ENCODE measurements at regions not wholly inside any gene's neighbourhood (a gene's known extent, or its start where the extent isn't known, plus 50 kb on each side); places are given as distances from the start of the nearest gene placed in this dataset.

DNA sequence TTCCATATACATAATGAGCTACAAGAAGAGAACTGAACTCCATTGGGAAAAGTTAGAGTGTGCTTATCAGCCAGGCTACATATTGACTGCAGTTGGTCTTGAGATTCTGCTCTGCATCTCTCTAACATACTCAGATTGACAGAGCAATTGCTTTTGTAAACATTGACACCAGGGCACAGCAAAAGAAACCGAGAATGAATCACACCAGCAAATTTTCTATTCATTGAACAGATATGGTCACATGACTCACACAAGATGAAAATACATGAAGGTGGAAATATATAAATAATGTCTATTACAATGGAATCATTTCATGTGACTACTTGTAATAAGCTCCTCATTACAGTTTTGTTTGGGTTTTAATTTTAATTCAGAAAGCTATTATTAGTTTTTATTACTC lies 691.9 kb upstream of the TMEFF2 start:
- Histone ChIP-seq H3K27me3 (ENCODE audit: control insufficient read depth, insufficient read depth, low read length) (no peaks in the 10 kb centered on the region), H3K4me1 (ENCODE audit: control insufficient read depth, insufficient read depth, low read length) (no peaks in the 10 kb centered on the region), H3K27ac (ENCODE audit: low read length) (no peak overlapping the region), H3K36me3 (ENCODE audit: control insufficient read depth, insufficient read depth, low read length) (no peaks in the 10 kb centered on the region), H3K4me3 (ENCODE audit: low read length) (no peak overlapping the region), H3K9me3 (ENCODE audit: control insufficient read depth, insufficient read depth, low read length) (no peaks in the 10 kb centered on the region)
- no CpG with 5 or more reads among the region's 1 CpG for WGBS (ENCODE audit: insufficient coverage, insufficient read length)
- no peak for DNase-seq (ENCODE audit: low read depth, low spot score)

DNA sequence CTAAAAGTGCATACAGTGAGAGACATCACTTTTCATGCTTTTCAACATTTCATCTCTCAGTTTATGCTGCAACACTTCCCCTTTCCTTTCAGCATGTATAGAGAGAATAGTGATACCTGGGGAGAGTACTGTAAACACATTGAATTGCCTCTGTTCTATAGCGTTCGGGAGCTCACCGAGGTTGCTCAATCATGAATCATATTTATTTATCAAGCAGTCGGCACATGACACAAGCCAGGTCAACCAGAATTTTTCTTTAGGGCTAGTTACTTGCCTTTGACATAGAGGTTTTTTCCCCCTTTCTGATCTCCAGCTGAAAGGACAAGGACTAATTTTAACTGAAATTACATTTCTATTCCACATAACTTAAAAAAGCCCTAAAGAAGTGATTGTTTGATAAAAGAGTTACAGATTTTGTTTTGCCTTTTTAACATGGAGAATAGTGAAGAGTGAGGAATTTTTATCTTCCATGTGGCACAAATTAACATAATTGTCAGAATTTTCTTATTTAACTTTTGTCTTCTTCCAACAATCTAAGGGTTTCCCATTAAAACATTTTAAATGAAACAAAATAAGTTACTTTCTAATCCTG lies 690.9 kb upstream of the TMEFF2 start:
- H3K27ac ChIP-seq (ENCODE audit: low read length), result no peak overlapping the region
- WGBS (ENCODE audit: insufficient coverage, insufficient read length), result no CpG with 5 or more reads among the region's 4 CpGs
- H3K36me3 ChIP-seq (ENCODE audit: control insufficient read depth, insufficient read depth, low read length), result no peaks in the 10 kb centered on the region
- no peaks in the 10 kb centered on the region for H3K9me3 ChIP-seq (ENCODE audit: control insufficient read depth, insufficient read depth, low read length)
- no peaks in the 10 kb centered on the region for H3K27me3 ChIP-seq (ENCODE audit: control insufficient read depth, insufficient read depth, low read length)
- H3K4me1 ChIP-seq (ENCODE audit: control insufficient read depth, insufficient read depth, low read length), result no peaks in the 10 kb centered on the region
- no peak overlapping the region for H3K4me3 ChIP-seq (ENCODE audit: low read length)
- no peak for DNase-seq (ENCODE audit: low read depth, low spot score)

DNA sequence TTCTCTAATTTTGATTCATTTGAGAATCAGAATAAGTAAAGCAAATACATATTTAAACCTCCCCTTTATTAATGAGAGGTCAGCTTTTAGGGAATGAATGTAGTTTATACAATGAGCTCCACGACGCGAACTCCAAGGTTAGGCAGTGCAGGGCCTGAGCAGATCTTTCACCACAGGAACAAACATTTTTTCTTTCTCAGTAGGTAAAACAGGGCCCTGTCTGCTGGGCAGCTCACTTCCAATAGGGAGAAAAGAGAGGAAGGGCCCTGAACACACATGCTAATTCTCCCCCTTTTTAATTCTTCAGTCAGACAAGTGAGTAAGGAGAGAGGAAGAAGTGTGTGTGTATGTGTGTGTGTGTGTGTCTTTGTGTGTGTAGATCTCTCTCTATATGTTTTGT lies 682.4 kb upstream of the TMEFF2 start:
- WGBS (ENCODE audit: insufficient coverage, insufficient read length), result no CpG with 5 or more reads among the region's 3 CpGs
- H3K36me3 ChIP-seq (ENCODE audit: control insufficient read depth, insufficient read depth, low read length), result no peaks in the 10 kb centered on the region
- no peak overlapping the region for H3K27ac ChIP-seq (ENCODE audit: low read length)

DNA sequence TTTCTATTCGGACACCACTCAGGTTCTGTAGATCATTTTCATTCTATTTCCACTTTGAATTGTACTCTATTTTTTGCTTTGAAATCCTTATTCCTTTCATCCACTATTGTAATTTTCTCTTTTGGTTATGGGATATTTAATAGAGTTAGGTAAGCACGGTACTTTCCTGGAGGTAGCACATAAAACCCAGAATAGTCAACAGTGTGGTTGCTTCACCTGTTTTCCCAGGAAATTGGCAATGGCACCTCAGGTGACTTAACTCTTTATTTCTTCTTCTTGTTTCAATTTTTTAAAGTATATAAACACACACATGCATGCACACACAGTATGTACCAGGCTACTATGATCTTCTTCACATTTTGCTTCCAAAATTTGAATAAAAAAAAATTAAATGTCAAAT lies 682.0 kb upstream of the TMEFF2 start:
- no peak overlapping the region for H3K27ac ChIP-seq (ENCODE audit: low read length)
- H3K36me3 ChIP-seq (ENCODE audit: control insufficient read depth, insufficient read depth, low read length), result no peaks in the 10 kb centered on the region
- no peak overlapping the region for H3K4me3 ChIP-seq (ENCODE audit: low read length)
- no peak for DNase-seq (ENCODE audit: low read depth, low spot score)
- no peaks in the 10 kb centered on the region for H3K27me3 ChIP-seq (ENCODE audit: control insufficient read depth, insufficient read depth, low read length)
- no peaks in the 10 kb centered on the region for H3K4me1 ChIP-seq (ENCODE audit: control insufficient read depth, insufficient read depth, low read length)
- WGBS (ENCODE audit: insufficient coverage, insufficient read length), result no CpG with 5 or more reads among the region's 2 CpGs
- no peaks in the 10 kb centered on the region for H3K9me3 ChIP-seq (ENCODE audit: control insufficient read depth, insufficient read depth, low read length)

More for the DNA sequence above, 682.4 kb upstream of the TMEFF2 start:
- H3K4me3 ChIP-seq (ENCODE audit: low read length), result no peak overlapping the region
- no peaks in the 10 kb centered on the region for H3K27me3 ChIP-seq (ENCODE audit: control insufficient read depth, insufficient read depth, low read length)
- H3K9me3 ChIP-seq (ENCODE audit: control insufficient read depth, insufficient read depth, low read length), result no peaks in the 10 kb centered on the region
- H3K4me1 ChIP-seq (ENCODE audit: control insufficient read depth, insufficient read depth, low read length), result no peaks in the 10 kb centered on the region
- no peak for DNase-seq (ENCODE audit: low read depth, low spot score)

DNA sequence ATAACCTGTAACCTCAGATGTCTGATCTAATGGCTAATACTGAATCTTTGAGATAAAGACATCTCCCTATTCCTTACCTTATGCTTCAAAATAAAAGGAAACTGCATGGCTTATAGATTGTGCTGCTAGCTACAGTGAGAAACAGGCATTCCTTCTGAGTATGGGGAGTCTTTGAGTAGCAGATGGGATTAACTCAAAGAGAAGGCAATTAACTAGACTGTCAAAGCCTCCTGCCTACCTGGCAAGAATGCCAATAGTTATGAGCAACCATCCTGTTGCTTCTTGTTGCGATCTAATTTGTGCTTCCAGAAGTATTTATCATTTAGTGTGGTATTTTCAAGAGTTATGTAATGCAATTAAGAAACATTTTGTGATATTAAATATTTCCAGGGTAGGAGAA lies 660.0 kb upstream of the TMEFF2 start:
- no peak overlapping the region for H3K27ac ChIP-seq (ENCODE audit: low read length)
- H3K9me3 ChIP-seq (ENCODE audit: control insufficient read depth, insufficient read depth, low read length), result no peaks in the 10 kb centered on the region
- no peak overlapping the region for H3K4me3 ChIP-seq (ENCODE audit: low read length)
- DNase-seq (ENCODE audit: low read depth, low spot score), result no peak
- H3K36me3 ChIP-seq (ENCODE audit: control insufficient read depth, insufficient read depth, low read length), result no peaks in the 10 kb centered on the region
- no CpG with 5 or more reads among the region's 1 CpG for WGBS (ENCODE audit: insufficient coverage, insufficient read length)
- no peaks in the 10 kb centered on the region for H3K4me1 ChIP-seq (ENCODE audit: control insufficient read depth, insufficient read depth, low read length)
- no peaks in the 10 kb centered on the region for H3K27me3 ChIP-seq (ENCODE audit: control insufficient read depth, insufficient read depth, low read length)

DNA sequence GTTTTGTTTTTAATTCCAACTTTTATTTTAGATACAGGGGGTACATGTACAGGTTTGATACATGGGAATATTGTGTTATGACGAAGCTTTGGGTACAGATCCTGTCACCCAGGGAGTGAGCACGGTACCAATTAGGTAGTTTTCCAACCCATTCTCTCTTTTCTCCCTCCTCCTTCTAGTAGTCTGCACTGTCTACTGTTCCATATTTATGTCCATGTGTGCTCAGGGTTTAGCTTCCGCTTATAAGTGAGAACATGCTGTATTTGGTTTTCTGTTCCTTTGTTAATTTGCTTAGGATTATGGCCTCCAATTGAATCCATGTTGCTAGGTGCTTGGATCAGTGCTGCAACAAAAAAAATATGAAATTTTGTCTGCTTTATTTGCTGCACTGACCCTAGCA lies 659.3 kb upstream of the TMEFF2 start:
- no peak for DNase-seq (ENCODE audit: low read depth, low spot score)
- H3K4me3 ChIP-seq (ENCODE audit: low read length), result no peak overlapping the region
- no peaks in the 10 kb centered on the region for H3K27me3 ChIP-seq (ENCODE audit: control insufficient read depth, insufficient read depth, low read length)
- no peak overlapping the region for H3K27ac ChIP-seq (ENCODE audit: low read length)
- no peaks in the 10 kb centered on the region for H3K4me1 ChIP-seq (ENCODE audit: control insufficient read depth, insufficient read depth, low read length)
- no peaks in the 10 kb centered on the region for H3K36me3 ChIP-seq (ENCODE audit: control insufficient read depth, insufficient read depth, low read length)
- no peaks in the 10 kb centered on the region for H3K9me3 ChIP-seq (ENCODE audit: control insufficient read depth, insufficient read depth, low read length)
- no CpG with 5 or more reads among the region's 3 CpGs for WGBS (ENCODE audit: insufficient coverage, insufficient read length)

DNA sequence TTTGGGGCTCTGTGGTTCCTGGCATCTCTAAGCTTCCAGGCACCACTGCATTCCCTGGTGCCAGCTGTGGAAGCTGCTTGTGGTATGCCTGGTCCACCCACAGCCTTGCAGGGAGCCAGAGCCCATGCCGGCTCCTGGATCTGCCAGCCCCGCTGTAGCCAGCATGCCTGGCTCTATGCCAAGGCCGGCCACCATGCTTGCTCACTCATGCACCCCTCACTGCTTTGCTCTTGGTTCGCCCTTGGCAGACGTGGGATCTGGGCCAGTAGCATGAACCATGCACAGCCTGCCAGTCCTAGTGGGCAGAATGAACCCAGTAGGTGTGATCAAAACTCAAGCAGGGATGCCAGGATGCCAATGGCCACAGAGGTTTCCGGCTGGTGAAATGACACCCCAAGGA lies 634.2 kb upstream of the TMEFF2 start:
- Histone ChIP-seq H3K4me3 (ENCODE audit: low read length) (no peak overlapping the region), H3K4me1 (ENCODE audit: control insufficient read depth, insufficient read depth, low read length) (no peaks in the 10 kb centered on the region), H3K27ac (ENCODE audit: low read length) (no peak overlapping the region), H3K36me3 (ENCODE audit: control insufficient read depth, insufficient read depth, low read length) (no peaks in the 10 kb centered on the region), H3K27me3 (ENCODE audit: control insufficient read depth, insufficient read depth, low read length) (no peaks in the 10 kb centered on the region), H3K9me3 (ENCODE audit: control insufficient read depth, insufficient read depth, low read length) (no peaks in the 10 kb centered on the region)
- DNase-seq (ENCODE audit: low read depth, low spot score), result no peak
- no CpG with 5 or more reads among the region's 6 CpGs for WGBS (ENCODE audit: insufficient coverage, insufficient read length)

DNA sequence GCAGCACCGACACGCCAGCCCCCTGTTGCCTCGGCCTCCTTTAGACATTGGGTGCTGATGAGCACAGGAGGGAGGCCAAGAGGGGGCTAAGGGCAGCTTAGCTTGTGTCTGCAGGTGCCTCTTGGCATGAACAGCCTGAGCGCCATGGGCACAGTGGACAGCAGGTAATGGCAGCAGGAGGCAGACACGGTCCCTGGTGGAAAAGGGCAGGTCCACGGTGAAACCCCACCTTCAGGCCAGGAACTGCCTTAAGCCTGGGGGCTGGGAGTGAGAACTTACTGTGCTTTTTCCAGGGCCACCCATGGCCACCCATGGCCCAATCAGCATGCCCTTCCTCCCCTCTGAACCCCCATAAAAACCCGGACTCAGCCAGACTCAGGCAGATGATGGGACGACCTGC lies 633.4 kb upstream of the TMEFF2 start:
- DNase-seq (ENCODE audit: low read depth, low spot score), result no peak
- Histone ChIP-seq H3K4me3 (ENCODE audit: low read length) (no peak overlapping the region), H3K4me1 (ENCODE audit: control insufficient read depth, insufficient read depth, low read length) (no peaks in the 10 kb centered on the region), H3K27me3 (ENCODE audit: control insufficient read depth, insufficient read depth, low read length) (no peaks in the 10 kb centered on the region), H3K9me3 (ENCODE audit: control insufficient read depth, insufficient read depth, low read length) (no peaks in the 10 kb centered on the region), H3K36me3 (ENCODE audit: control insufficient read depth, insufficient read depth, low read length) (no peaks in the 10 kb centered on the region), H3K27ac (ENCODE audit: low read length) (no peak overlapping the region)
- WGBS (ENCODE audit: insufficient coverage, insufficient read length), result no CpG with 5 or more reads among the region's 8 CpGs

DNA sequence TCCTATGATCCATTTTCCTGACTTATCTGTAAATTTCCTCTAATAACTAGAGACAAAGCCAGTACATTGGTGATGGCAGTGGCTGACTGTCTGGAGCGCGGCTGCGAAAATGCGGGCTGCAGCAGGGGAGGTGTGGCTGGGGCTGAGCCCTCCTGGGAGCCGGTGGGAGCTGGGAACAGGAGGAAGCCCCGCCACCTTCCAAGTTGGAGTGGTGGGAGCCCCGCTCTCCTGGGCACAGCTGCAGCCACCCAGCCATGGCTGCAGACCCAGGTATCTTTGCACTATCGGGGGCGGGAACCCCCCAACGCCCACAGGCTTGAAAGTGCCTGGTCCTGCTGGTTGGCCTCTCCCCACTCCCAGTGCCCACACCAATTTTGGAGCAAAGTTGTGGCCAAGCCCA lies 633.0 kb upstream of the TMEFF2 start:
- Histone ChIP-seq H3K27me3 (ENCODE audit: control insufficient read depth, insufficient read depth, low read length) (no peaks in the 10 kb centered on the region), H3K36me3 (ENCODE audit: control insufficient read depth, insufficient read depth, low read length) (no peaks in the 10 kb centered on the region), H3K9me3 (ENCODE audit: control insufficient read depth, insufficient read depth, low read length) (no peaks in the 10 kb centered on the region), H3K4me1 (ENCODE audit: control insufficient read depth, insufficient read depth, low read length) (no peaks in the 10 kb centered on the region), H3K27ac (ENCODE audit: low read length) (no peak overlapping the region), H3K4me3 (ENCODE audit: low read length) (no peak overlapping the region)
- no CpG with 5 or more reads among the region's 10 CpGs for WGBS (ENCODE audit: insufficient coverage, insufficient read length)
- no peak for DNase-seq (ENCODE audit: low read depth, low spot score)

DNA sequence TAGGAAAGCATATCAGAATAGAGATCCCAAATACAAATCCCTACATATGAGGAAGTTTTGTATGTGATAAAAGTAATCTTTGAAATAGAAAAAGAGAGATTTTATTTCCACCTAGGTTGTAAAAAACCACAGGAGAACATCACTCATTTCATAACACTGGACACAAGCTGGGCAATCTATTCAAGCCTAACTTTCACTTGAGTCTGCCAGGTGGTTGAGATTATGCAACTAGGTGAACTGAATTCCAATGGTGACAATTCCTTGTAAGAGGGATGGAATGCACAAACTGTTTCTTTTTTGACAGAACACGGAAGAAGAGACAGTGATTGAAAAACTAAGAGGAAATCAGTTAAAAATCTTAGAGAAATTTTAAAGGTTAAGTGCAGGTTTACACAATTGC lies 619.6 kb upstream of the TMEFF2 start:
- H3K36me3 ChIP-seq (ENCODE audit: control insufficient read depth, insufficient read depth, low read length), result no peaks in the 10 kb centered on the region
- no peak overlapping the region for H3K4me3 ChIP-seq (ENCODE audit: low read length)
- no peaks in the 10 kb centered on the region for H3K27me3 ChIP-seq (ENCODE audit: control insufficient read depth, insufficient read depth, low read length)
- DNase-seq (ENCODE audit: low read depth, low spot score), result no peak
- H3K4me1 ChIP-seq (ENCODE audit: control insufficient read depth, insufficient read depth, low read length), result no peaks in the 10 kb centered on the region
- H3K9me3 ChIP-seq (ENCODE audit: control insufficient read depth, insufficient read depth, low read length), result no peaks in the 10 kb centered on the region
- WGBS (ENCODE audit: insufficient coverage, insufficient read length), result no CpG with 5 or more reads among the region's 1 CpG
- H3K27ac ChIP-seq (ENCODE audit: low read length), result no peak overlapping the region

DNA sequence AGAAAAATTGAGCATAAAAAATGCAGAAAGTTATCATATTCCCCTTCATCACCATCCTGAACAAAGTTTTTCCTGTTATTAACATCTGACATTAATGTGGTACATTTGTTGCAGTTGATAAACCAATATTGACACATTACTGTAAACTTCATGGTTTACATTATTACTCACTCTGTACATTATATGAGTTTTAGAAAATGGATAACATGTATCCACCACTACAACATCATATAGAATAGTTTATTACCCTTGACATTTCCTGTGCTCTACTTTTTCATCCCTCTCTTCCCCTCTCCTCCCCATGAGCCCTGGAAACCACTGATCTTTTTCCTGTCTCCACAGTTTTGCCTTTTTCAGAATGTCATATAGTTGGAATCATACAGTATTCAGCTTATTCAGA lies 618.6 kb upstream of the TMEFF2 start:
- no peaks in the 10 kb centered on the region for H3K9me3 ChIP-seq (ENCODE audit: control insufficient read depth, insufficient read depth, low read length)
- no peak overlapping the region for H3K4me3 ChIP-seq (ENCODE audit: low read length)
- no peaks in the 10 kb centered on the region for H3K27me3 ChIP-seq (ENCODE audit: control insufficient read depth, insufficient read depth, low read length)
- DNase-seq (ENCODE audit: low read depth, low spot score), result no peak
- no peaks in the 10 kb centered on the region for H3K36me3 ChIP-seq (ENCODE audit: control insufficient read depth, insufficient read depth, low read length)
- H3K27ac ChIP-seq (ENCODE audit: low read length), result no peak overlapping the region
- H3K4me1 ChIP-seq (ENCODE audit: control insufficient read depth, insufficient read depth, low read length), result no peaks in the 10 kb centered on the region

Measured in iPS DF 6.9 (cell line).